ENCODE measurements at regions not wholly inside any gene's neighbourhood (a gene's known extent, or its start where the extent isn't known, plus 50 kb on each side); places are given as distances from the start of the nearest gene placed in this dataset.

- TF ChIP-seq POLR2A (IDR thresholded peaks at IDR 0.05; ENCODE audit: low read length): no peak
- no peak for TF ChIP-seq GATA1 (IDR thresholded peaks at IDR 0.05; ENCODE audit: low read depth, low read length)
Measured at GRCh38 chr2:59939236-59939635, 614.2 kb downstream of the BCL11A start.
